Suprapubic skin (tissue), 4 donors: ENCODE measurements at regions not wholly inside any gene's neighbourhood (a gene's known extent, or its start where the extent isn't known, plus 50 kb on each side); places are given as distances from the start of the nearest gene placed in this dataset.

Experiments
- DNase-seq, 2 donors: peaks; one replicate each; pipeline ENCODE4 v3.0.0-alpha.2; 2019; ENCODE audit warnings: low spot score in 2 of 2
- H3K27ac ChIP-seq: fragments of 200-600 bp; sonication (generic); one replicate; pipeline ENCODE4 v1.5.1; 2019
- H3K27me3 ChIP-seq: fragments of 200-600 bp; sonication (generic); one replicate; pipeline ENCODE4 v1.5.1; 2019
- H3K36me3 ChIP-seq: fragments of 200-600 bp; sonication (generic); one replicate; pipeline ENCODE4 v1.5.1; 2019
- H3K4me1 ChIP-seq: fragments of 200-600 bp; sonication (generic); one replicate; pipeline ENCODE4 v1.5.1; 2019
- H3K4me3 ChIP-seq: fragments of 200-600 bp; sonication (generic); one replicate; pipeline ENCODE4 v1.5.1; 2019; ENCODE audit warnings: mild to moderate bottlenecking
- H3K9me3 ChIP-seq: fragments of 200-600 bp; sonication (generic); one replicate; pipeline ENCODE4 v1.5.1; 2019
- EP300 ChIP-seq: sonication (generic); formaldehyde crosslinking; IDR thresholded peaks from one replicate; pipeline ENCODE4 v1.6.1; 2017; ENCODE audit warnings: antibody characterized with exemption
- POLR2A ChIP-seq, 2 donors: fragments of 450-650 bp; IDR thresholded peaks; one replicate each; pipeline ENCODE4 v1.6.1; 2017; ENCODE audit warnings: antibody characterized with exemption in 2 of 2, mild to moderate bottlenecking in 2 of 2, moderate library complexity in 2 of 2
- POLR2AphosphoS5 ChIP-seq, 3 donors: sonication (generic); formaldehyde crosslinking; IDR thresholded peaks; one replicate each; pipeline ENCODE4 v1.6.1; 2017; ENCODE audit warnings: antibody characterized with exemption in 3 of 3
- WGBS: methylation state at CpG from one replicate; pipeline ENCODE4 v1.1.5; 2018; 5-methylcytosine and 5-hydroxymethylcytosine counted together
- TF ChIP-seq, protein P1 (sequence below), 2 donors: fragments of 200-600 bp in 1 of 2; fragments of 450-650 bp in 1 of 2; sonication (generic) in 1 of 2; IDR thresholded peaks; one replicate each; pipeline ENCODE4 v1.5.1; 2016 to 2019; ENCODE audit warnings: antibody characterized with exemption in 2 of 2, mild to moderate bottlenecking in 1 of 2, moderate library complexity in 1 of 2

DNA sequence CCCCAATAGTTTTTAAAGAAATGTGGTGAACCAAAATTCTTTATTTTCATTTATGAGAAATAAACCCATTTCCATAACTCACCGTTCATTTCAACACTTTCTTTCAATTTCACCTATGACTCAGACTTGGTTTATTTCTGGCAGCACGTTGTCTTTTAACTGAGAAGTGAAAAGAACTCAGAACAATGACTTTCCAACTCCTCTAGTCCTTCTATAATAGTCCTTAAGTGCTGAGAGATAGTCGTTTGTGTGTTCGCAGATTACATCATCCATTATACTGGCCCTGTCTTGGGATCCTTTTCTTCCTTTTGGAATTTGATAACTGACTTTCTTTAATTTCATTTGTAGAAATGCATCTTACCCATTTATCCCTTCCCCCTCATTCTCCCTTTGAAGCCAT lies 113.6 kb downstream of the GLUD2 start:
- TF ChIP-seq EP300 (no peak), POLR2AphosphoS5 (IDR thresholded peaks at IDR 0.05) (no peak)
- TF ChIP-seq, protein P1, sequence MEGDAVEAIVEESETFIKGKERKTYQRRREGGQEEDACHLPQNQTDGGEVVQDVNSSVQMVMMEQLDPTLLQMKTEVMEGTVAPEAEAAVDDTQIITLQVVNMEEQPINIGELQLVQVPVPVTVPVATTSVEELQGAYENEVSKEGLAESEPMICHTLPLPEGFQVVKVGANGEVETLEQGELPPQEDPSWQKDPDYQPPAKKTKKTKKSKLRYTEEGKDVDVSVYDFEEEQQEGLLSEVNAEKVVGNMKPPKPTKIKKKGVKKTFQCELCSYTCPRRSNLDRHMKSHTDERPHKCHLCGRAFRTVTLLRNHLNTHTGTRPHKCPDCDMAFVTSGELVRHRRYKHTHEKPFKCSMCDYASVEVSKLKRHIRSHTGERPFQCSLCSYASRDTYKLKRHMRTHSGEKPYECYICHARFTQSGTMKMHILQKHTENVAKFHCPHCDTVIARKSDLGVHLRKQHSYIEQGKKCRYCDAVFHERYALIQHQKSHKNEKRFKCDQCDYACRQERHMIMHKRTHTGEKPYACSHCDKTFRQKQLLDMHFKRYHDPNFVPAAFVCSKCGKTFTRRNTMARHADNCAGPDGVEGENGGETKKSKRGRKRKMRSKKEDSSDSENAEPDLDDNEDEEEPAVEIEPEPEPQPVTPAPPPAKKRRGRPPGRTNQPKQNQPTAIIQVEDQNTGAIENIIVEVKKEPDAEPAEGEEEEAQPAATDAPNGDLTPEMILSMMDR (IDR thresholded peaks at IDR 0.05), result no peak
- no peak for DNase-seq
- Histone ChIP-seq H3K36me3 (no peaks in the 10 kb centered on the region), H3K27me3 (no peaks in the 10 kb centered on the region), H3K4me3 (no peak overlapping the region), H3K27ac (no peak overlapping the region), H3K9me3 (no peaks in the 10 kb centered on the region), H3K4me1 (no peaks in the 10 kb centered on the region)
- WGBS, result 39% methylated on average over 4 of the region's 4 CpGs

GRCh38 chrX:121161501-121161933 lies 114.1 kb downstream of the GLUD2 start:
- Histone ChIP-seq H3K9me3 (no peaks in the 10 kb centered on the region), H3K27me3 (no peaks in the 10 kb centered on the region), H3K4me1 (no peaks in the 10 kb centered on the region), H3K4me3 (no peak overlapping the region), H3K27ac (no peak overlapping the region), H3K36me3 (no peaks in the 10 kb centered on the region)
- WGBS, result 28% methylated on average over 4 of the region's 4 CpGs
- no peak for DNase-seq
- no peak for TF ChIP-seq POLR2AphosphoS5 (IDR thresholded peaks at IDR 0.05)
- TF ChIP-seq, protein P1 (IDR thresholded peaks at IDR 0.05), result no peak
- TF ChIP-seq POLR2A (IDR thresholded peaks at IDR 0.05), result no peak
- TF ChIP-seq EP300, result no peak

GRCh38 chrX:121163443-121163842 lies 116.0 kb downstream of the GLUD2 start:
- H3K4me3 ChIP-seq, result no peak overlapping the region

GRCh38 chrX:121165930-121166359 lies 118.5 kb downstream of the GLUD2 start:
- no peak for TF ChIP-seq POLR2AphosphoS5 (IDR thresholded peaks at IDR 0.05)
- TF ChIP-seq, protein P1 (IDR thresholded peaks at IDR 0.05), result no peak
- TF ChIP-seq EP300, result no peak
- TF ChIP-seq POLR2A (IDR thresholded peaks at IDR 0.05), result no peak
- DNase-seq, result no peak
- no peak overlapping the region for H3K27ac ChIP-seq
- no peak overlapping the region for H3K4me3 ChIP-seq
- WGBS, result 48% methylated on average over 2 of the region's 2 CpGs
- H3K9me3 ChIP-seq, result no peaks in the 10 kb centered on the region
- H3K36me3 ChIP-seq, result no peaks in the 10 kb centered on the region
- H3K4me1 ChIP-seq, result no peaks in the 10 kb centered on the region
- no peaks in the 10 kb centered on the region for H3K27me3 ChIP-seq

More at GRCh38 chrX:121163443-121163842, 116.0 kb downstream of the GLUD2 start:
- H3K36me3 ChIP-seq, result no peaks in the 10 kb centered on the region
- H3K27ac ChIP-seq, result no peak overlapping the region
- TF ChIP-seq EP300, result no peak
- TF ChIP-seq POLR2A (IDR thresholded peaks at IDR 0.05), result no peak
- TF ChIP-seq, protein P1 (IDR thresholded peaks at IDR 0.05), result no peak
- TF ChIP-seq POLR2AphosphoS5 (IDR thresholded peaks at IDR 0.05), result no peak
- DNase-seq, result no peak
- no peaks in the 10 kb centered on the region for H3K4me1 ChIP-seq
- WGBS, result 88% methylated on average over 6 of the region's 6 CpGs
- no peaks in the 10 kb centered on the region for H3K9me3 ChIP-seq
- H3K27me3 ChIP-seq, result no peaks in the 10 kb centered on the region

- H3K4me1 ChIP-seq, result no peaks in the 10 kb centered on the region
- TF ChIP-seq EP300 (no peak), POLR2A (IDR thresholded peaks at IDR 0.05) (no peak), POLR2AphosphoS5 (IDR thresholded peaks at IDR 0.05) (no peak)
- TF ChIP-seq, protein P1 (IDR thresholded peaks at IDR 0.05), result no peak
- no peaks in the 10 kb centered on the region for H3K36me3 ChIP-seq
- H3K27me3 ChIP-seq, result no peaks in the 10 kb centered on the region
- DNase-seq, result no peak
- 59% methylated on average over 2 of the region's 2 CpGs for WGBS
- H3K9me3 ChIP-seq, result no peaks in the 10 kb centered on the region
- no peak overlapping the region for H3K27ac ChIP-seq
- no peak overlapping the region for H3K4me3 ChIP-seq
These were observed 122.0 kb downstream of the GLUD2 start for GRCh38 chrX:121169099-121170035.
